ENCODE measurements at regions not wholly inside any gene's neighbourhood (a gene's known extent, or its start where the extent isn't known, plus 50 kb on each side); places are given as distances from the start of the nearest gene placed in this dataset.

GRCh38 chr4:129570326-129570725 is 474.4 kb downstream of the C4orf33 start (continued):
- TF ChIP-seq MZF1 (tag by site-specific recombination; IDR thresholded peaks at IDR 0.05; ENCODE audit: borderline replicate concordance) (no peak), ZNF488 (tag by site-specific recombination; IDR thresholded peaks at IDR 0.05) (no peak), ZNF670 (tag by site-specific recombination; IDR thresholded peaks at IDR 0.05; ENCODE audit: low read depth) (no peak), EGR2 (tag by site-specific recombination; IDR thresholded peaks at IDR 0.05; ENCODE audit: low read depth) (no peak), ZNF777 (tag by site-specific recombination; IDR thresholded peaks at IDR 0.05; ENCODE audit: borderline replicate concordance) (no peak), OVOL3 (tag by site-specific recombination; IDR thresholded peaks at IDR 0.05) (no peak), ZNF510 (tag by site-specific recombination; IDR thresholded peaks at IDR 0.05; ENCODE audit: insufficient replicate concordance) (no peak), ZNF423 (tag by site-specific recombination; IDR thresholded peaks at IDR 0.05) (no peak), ELK4 (IDR thresholded peaks at IDR 0.05; ENCODE audit: borderline replicate concordance, low read depth, low read length) (no peak), SCRT2 (tag by site-specific recombination; IDR thresholded peaks at IDR 0.05) (no peak)
- TF ChIP-seq, protein P1, sequence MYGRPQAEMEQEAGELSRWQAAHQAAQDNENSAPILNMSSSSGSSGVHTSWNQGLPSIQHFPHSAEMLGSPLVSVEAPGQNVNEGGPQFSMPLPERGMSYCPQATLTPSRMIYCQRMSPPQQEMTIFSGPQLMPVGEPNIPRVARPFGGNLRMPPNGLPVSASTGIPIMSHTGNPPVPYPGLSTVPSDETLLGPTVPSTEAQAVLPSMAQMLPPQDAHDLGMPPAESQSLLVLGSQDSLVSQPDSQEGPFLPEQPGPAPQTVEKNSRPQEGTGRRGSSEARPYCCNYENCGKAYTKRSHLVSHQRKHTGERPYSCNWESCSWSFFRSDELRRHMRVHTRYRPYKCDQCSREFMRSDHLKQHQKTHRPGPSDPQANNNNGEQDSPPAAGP (tag by site-specific recombination; IDR thresholded peaks at IDR 0.05): no peak
- TF ChIP-seq, protein P2, sequence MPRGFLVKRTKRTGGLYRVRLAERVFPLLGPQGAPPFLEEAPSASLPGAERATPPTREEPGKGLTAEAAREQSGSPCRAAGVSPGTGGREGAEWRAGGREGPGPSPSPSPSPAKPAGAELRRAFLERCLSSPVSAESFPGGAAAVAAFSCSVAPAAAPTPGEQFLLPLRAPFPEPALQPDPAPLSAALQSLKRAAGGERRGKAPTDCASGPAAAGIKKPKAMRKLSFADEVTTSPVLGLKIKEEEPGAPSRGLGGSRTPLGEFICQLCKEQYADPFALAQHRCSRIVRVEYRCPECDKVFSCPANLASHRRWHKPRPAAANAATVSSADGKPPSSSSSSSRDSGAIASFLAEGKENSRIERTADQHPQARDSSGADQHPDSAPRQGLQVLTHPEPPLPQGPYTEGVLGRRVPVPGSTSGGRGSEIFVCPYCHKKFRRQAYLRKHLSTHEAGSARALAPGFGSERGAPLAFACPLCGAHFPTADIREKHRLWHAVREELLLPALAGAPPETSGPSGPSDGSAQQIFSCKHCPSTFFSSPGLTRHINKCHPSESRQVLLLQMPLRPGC (tag by site-specific recombination; IDR thresholded peaks at IDR 0.05): no peak

DNA sequence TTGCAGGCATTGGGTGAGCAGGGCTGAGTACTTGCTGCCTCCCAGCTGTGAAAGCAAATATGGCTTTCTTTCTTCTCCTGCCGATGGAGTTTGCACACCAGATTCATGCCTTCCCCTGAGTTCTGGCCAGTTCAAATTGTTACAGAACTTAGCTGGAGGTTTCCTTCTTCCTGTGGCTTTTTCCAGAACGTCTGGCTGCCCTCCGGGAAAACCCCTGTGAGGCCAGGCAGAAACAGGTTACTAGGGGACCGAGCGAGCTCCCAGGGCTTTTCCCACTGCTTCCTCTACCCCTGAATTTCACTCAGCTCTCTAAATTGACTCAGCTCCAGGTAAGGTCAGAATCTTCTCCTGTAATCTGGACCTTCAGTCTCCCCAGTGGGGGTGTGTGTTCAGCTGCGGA is 482.4 kb downstream of the C4orf33 start:
- no peak for TF ChIP-seq ZNF626 (tag by site-specific recombination; IDR thresholded peaks at IDR 0.05)
- TF ChIP-seq ZNF335 (tag by site-specific recombination; conservative IDR thresholded peaks at IDR 0.05): no peak
- TF ChIP-seq BCL11A (tag by site-specific recombination; IDR thresholded peaks at IDR 0.05; ENCODE audit: low read depth): no peak
- TF ChIP-seq ZNF776 (tag by site-specific recombination; IDR thresholded peaks at IDR 0.05; ENCODE audit: borderline replicate concordance): no peak
- no peak for TF ChIP-seq MZF1 (tag by site-specific recombination; IDR thresholded peaks at IDR 0.05; ENCODE audit: borderline replicate concordance)
- TF ChIP-seq GLI2 (tag by site-specific recombination; IDR thresholded peaks at IDR 0.05; ENCODE audit: borderline replicate concordance, low read depth): no peak
- TF ChIP-seq ZNF623 (tag by site-specific recombination; IDR thresholded peaks at IDR 0.05): no peak
- no peak for TF ChIP-seq ZNF48 (tag by site-specific recombination; IDR thresholded peaks at IDR 0.05)
- no peak for TF ChIP-seq KLF1 (tag by site-specific recombination; IDR thresholded peaks at IDR 0.05)
- no peak for TF ChIP-seq ZBTB44 (tag by site-specific recombination; IDR thresholded peaks at IDR 0.05)
- no peak for TF ChIP-seq ZNF555 (tag by site-specific recombination; conservative IDR thresholded peaks at IDR 0.05)
- TF ChIP-seq, protein P3, sequence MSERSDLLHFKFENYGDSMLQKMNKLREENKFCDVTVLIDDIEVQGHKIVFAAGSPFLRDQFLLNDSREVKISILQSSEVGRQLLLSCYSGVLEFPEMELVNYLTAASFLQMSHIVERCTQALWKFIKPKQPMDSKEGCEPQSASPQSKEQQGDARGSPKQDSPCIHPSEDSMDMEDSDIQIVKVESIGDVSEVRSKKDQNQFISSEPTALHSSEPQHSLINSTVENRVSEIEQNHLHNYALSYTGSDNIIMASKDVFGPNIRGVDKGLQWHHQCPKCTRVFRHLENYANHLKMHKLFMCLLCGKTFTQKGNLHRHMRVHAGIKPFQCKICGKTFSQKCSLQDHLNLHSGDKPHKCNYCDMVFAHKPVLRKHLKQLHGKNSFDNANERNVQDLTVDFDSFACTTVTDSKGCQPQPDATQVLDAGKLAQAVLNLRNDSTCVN (tag by site-specific recombination; optimal IDR thresholded peaks at IDR 0.05): no peak
- no peak for TF ChIP-seq ZBTB1 (tag by site-specific recombination; IDR thresholded peaks at IDR 0.05)
- TF ChIP-seq ZNF423 (tag by site-specific recombination; IDR thresholded peaks at IDR 0.05): no peak
- no peak for TF ChIP-seq SCRT2 (tag by site-specific recombination; IDR thresholded peaks at IDR 0.05)
- TF ChIP-seq OSR2 (tag by site-specific recombination; IDR thresholded peaks at IDR 0.05): no peak
- H3K4me3 ChIP-seq (ENCODE audit: low read depth, low read length): no peak overlapping the region
- H3K4me1 ChIP-seq (ENCODE audit: control insufficient read depth, insufficient read depth, low read length): no peaks in the 10 kb centered on the region
- H3K9me3 ChIP-seq (ENCODE audit: control insufficient read depth, insufficient read depth, low read depth, low read length): no peaks in the 10 kb centered on the region
- POLR2A ChIA-PET: no interaction called here
- no peak overlapping the region for H3K27ac ChIP-seq (ENCODE audit: extremely low read depth, low read depth, low read length)
- no peaks in the 10 kb centered on the region for H3K36me3 ChIP-seq (ENCODE audit: control insufficient read depth in 2 of 2, insufficient read depth in 1 of 2, low read length in 2 of 2)
- CTCF ChIA-PET: no interaction called here

Data from HEK293 (cell line).